Prostate gland (tissue), 2 donors: ENCODE measurements at regions not wholly inside any gene's neighbourhood (a gene's known extent, or its start where the extent isn't known, plus 50 kb on each side); places are given as distances from the start of the nearest gene placed in this dataset.

Experiments used
- CTCF ChIP-seq, 4 experiments: fragments of 200-600 bp in 2 of 4; fragments of 450-650 bp in 2 of 4; sonication (generic) in 2 of 4; IDR thresholded peaks; 1 replicate in 3 of 4; 2 replicates in 1 of 4; pipeline ENCODE4 v1.5.1; 2016 to 2019; ENCODE audit warnings: antibody characterized with exemption in 4 of 4, mild to moderate bottlenecking in 2 of 4, moderate library complexity in 2 of 4
- POLR2A ChIP-seq: fragments of 450-650 bp; IDR thresholded peaks from one replicate; pipeline ENCODE4 v1.6.1; 2016; ENCODE audit warnings: antibody characterized with exemption, mild to moderate bottlenecking
- POLR2AphosphoS5 ChIP-seq: sonication (generic); formaldehyde crosslinking; IDR thresholded peaks from one replicate; pipeline ENCODE4 v1.6.1; 2017; ENCODE audit warnings: antibody characterized with exemption

GRCh38 chr16:14011846-14012245 lies 59.3 kb upstream of the MRTFB start:
- no peak for TF ChIP-seq POLR2A
- no peak for TF ChIP-seq CTCF (IDR thresholded peaks at IDR 0.05)
- no peak for TF ChIP-seq POLR2AphosphoS5
